Smooth muscle cell (in vitro differentiated cells): ENCODE measurements at regions not wholly inside any gene's neighbourhood (a gene's known extent, or its start where the extent isn't known, plus 50 kb on each side); places are given as distances from the start of the nearest gene placed in this dataset.

Source experiments
- DNase-seq: peaks from one replicate; lab custom pipeline; 2025; ENCODE audit not compliant: unreplicated experiment; lab: John Stamatoyannopoulos, UW
- H2AFZ ChIP-seq: fragments of 200-600 bp; sonication (generic); 2 replicates; pipeline ENCODE4 v1.6.0; 2016; ENCODE audit warnings: antibody characterized with exemption, low read depth, mild to moderate bottlenecking
- H3F3A ChIP-seq: fragments of 200-600 bp; sonication (generic); 2 replicates; pipeline ENCODE4 v1.6.0; 2017; ENCODE audit warnings: antibody characterized with exemption, low read depth
- H3K27ac ChIP-seq: fragments of 200-600 bp; sonication (generic); 2 replicates; pipeline ENCODE4 v1.5.1; 2016; ENCODE audit warnings: low read depth, mild to moderate bottlenecking
- H3K27me3 ChIP-seq: fragments of 200-600 bp; sonication (generic); 2 replicates; pipeline ENCODE4 v1.6.1; 2016; ENCODE audit warnings: low read depth, mild to moderate bottlenecking
- H3K36me3 ChIP-seq: fragments of 200-600 bp; sonication (generic); 2 replicates; pipeline ENCODE4 v1.5.1; 2016; ENCODE audit warnings: low read depth
- H3K4me1 ChIP-seq: fragments of 200-600 bp; sonication (generic); 2 replicates; pipeline ENCODE4 v1.5.1; 2016; ENCODE audit warnings: low read depth
- H3K4me2 ChIP-seq: fragments of 200-600 bp; sonication (generic); 2 replicates; pipeline ENCODE4 v1.6.0; 2016; ENCODE audit warnings: mild to moderate bottlenecking
- H3K4me3 ChIP-seq: fragments of 200-600 bp; sonication (generic); 2 replicates; pipeline ENCODE4 v1.5.1; 2016; ENCODE audit warnings: mild to moderate bottlenecking
- H3K79me2 ChIP-seq: fragments of 200-600 bp; sonication (generic); 2 replicates; pipeline ENCODE4 v1.6.0; 2016; ENCODE audit warnings: low read depth, mild to moderate bottlenecking
- H3K9ac ChIP-seq: fragments of 200-600 bp; sonication (generic); 2 replicates; pipeline ENCODE4 v1.6.0; 2016; ENCODE audit warnings: low read depth
- H3K9me3 ChIP-seq: fragments of 200-600 bp; sonication (generic); replicated peaks from 2 replicates; pipeline ENCODE4 v1.5.1; 2016; ENCODE audit warnings: low read depth
- H4K20me1 ChIP-seq: fragments of 200-600 bp; sonication (generic); 2 replicates; pipeline ENCODE4 v1.6.0; 2016; ENCODE audit warnings: low read depth
- CTCF ChIP-seq: fragments of 200-600 bp; sonication (generic); IDR thresholded peaks from 2 replicates; pipeline ENCODE4 v1.5.1; 2017; ENCODE audit warnings: borderline replicate concordance, mild to moderate bottlenecking, antibody characterized with exemption; ENCODE audit not compliant: insufficient read depth, poor library complexity, severe bottlenecking
- WGBS: methylation state at CpG from one replicate; pipeline ENCODE4 v1.1.7; 2016; ENCODE audit warnings: low lambda C conversion rate; 5-methylcytosine and 5-hydroxymethylcytosine counted together

GRCh38 chr11:19646921-19647320 lies 65.7 kb upstream of the NAV2 start:
- no peaks in the 10 kb centered on the region for H3K27me3 ChIP-seq
- no peaks in the 10 kb centered on the region for H3F3A ChIP-seq
- 28% methylated on average over 3 of the region's 3 CpGs for WGBS
- no peak overlapping the region for H3K27ac ChIP-seq
- no peaks in the 10 kb centered on the region for H3K4me1 ChIP-seq
- no peak overlapping the region for H3K4me3 ChIP-seq
- H3K4me2 ChIP-seq: no peak overlapping the region
- no peak overlapping the region for H3K9ac ChIP-seq
- H4K20me1 ChIP-seq: no peaks in the 10 kb centered on the region
- TF ChIP-seq CTCF: no peak
- H2AFZ ChIP-seq: no peak overlapping the region
- H3K9me3 ChIP-seq: no peaks in the 10 kb centered on the region
- H3K79me2 ChIP-seq: no peaks in the 10 kb centered on the region
- H3K36me3 ChIP-seq: no peaks in the 10 kb centered on the region
- no peak for DNase-seq

GRCh38 chr11:19646308-19646707 lies 66.3 kb upstream of the NAV2 start:
- Histone ChIP-seq H3K79me2 (no peaks in the 10 kb centered on the region), H3K9me3 (no peaks in the 10 kb centered on the region), H3F3A (no peaks in the 10 kb centered on the region), H3K27me3 (no peaks in the 10 kb centered on the region), H2AFZ (no peak overlapping the region), H3K4me2 (no peak overlapping the region), H3K4me1 (no peaks in the 10 kb centered on the region), H4K20me1 (no peaks in the 10 kb centered on the region), H3K36me3 (no peaks in the 10 kb centered on the region), H3K4me3 (no peak overlapping the region), H3K27ac (no peak overlapping the region), H3K9ac (no peak overlapping the region)
- DNase-seq: no peak
- 78% methylated on average over 1 of the region's 1 CpG for WGBS
- TF ChIP-seq CTCF: no peak

GRCh38 chr11:19644316-19644715 lies 68.3 kb upstream of the NAV2 start:
- H4K20me1 ChIP-seq: no peaks in the 10 kb centered on the region
- H3K4me1 ChIP-seq: no peaks in the 10 kb centered on the region
- no peaks in the 10 kb centered on the region for H3F3A ChIP-seq
- no peak overlapping the region for H3K9ac ChIP-seq
- no peak for TF ChIP-seq CTCF
- no peaks in the 10 kb centered on the region for H3K27me3 ChIP-seq
- H3K4me3 ChIP-seq: no peak overlapping the region
- H3K36me3 ChIP-seq: no peaks in the 10 kb centered on the region
- no peak overlapping the region for H3K4me2 ChIP-seq
- H3K79me2 ChIP-seq: no peaks in the 10 kb centered on the region
- H2AFZ ChIP-seq: no peak overlapping the region
- WGBS: 41% methylated on average over 4 of the region's 4 CpGs
- DNase-seq: no peak
- H3K9me3 ChIP-seq: no peaks in the 10 kb centered on the region
- no peak overlapping the region for H3K27ac ChIP-seq
